H9 (cell line): ENCODE measurements at regions not wholly inside any gene's neighbourhood (a gene's known extent, or its start where the extent isn't known, plus 50 kb on each side); places are given as distances from the start of the nearest gene placed in this dataset.

Source experiments
- DNase-seq: peaks from one replicate; pipeline ENCODE4 v3.0.0-alpha.2; 2017
- H2AFZ ChIP-seq: one replicate; pipeline ENCODE4 v1.6.1; 2013; ENCODE audit warnings: mild to moderate bottlenecking, low read length, control low read depth, moderate library complexity
- H2AK5ac ChIP-seq: 2 replicates; pipeline ENCODE4 v1.6.1; 2013; ENCODE audit warnings: low read length, control low read depth, mixed read lengths; ENCODE audit not compliant: insufficient read length
- H2BK120ac ChIP-seq: one replicate; pipeline ENCODE4 v1.6.1; 2013; ENCODE audit warnings: low read depth, mild to moderate bottlenecking, low read length, control low read depth, inconsistent platforms; ENCODE audit not compliant: poor library complexity, severe bottlenecking
- H2BK12ac ChIP-seq: 2 replicates; pipeline ENCODE4 v1.6.1; 2013; ENCODE audit warnings: low read length, control low read depth, mixed read lengths, low read depth; ENCODE audit not compliant: insufficient read length
- H2BK15ac ChIP-seq: 2 replicates; pipeline ENCODE4 v1.6.1; 2013; ENCODE audit warnings: low read depth, low read length, control low read depth
- H2BK20ac ChIP-seq: one replicate; pipeline ENCODE4 v1.6.1; 2013; ENCODE audit warnings: low read depth, mild to moderate bottlenecking, low read length, control low read depth, inconsistent platforms; ENCODE audit not compliant: poor library complexity, severe bottlenecking
- H2BK5ac ChIP-seq: 2 replicates; pipeline ENCODE4 v1.6.1; 2013; ENCODE audit warnings: low read length, control low read depth, mixed read lengths; ENCODE audit not compliant: insufficient read length
- H3K14ac ChIP-seq: 2 replicates; pipeline ENCODE4 v1.6.1; 2013; ENCODE audit warnings: low read length, control low read depth; ENCODE audit not compliant: insufficient read depth
- H3K18ac ChIP-seq: 2 replicates; pipeline ENCODE4 v1.6.1; 2013; ENCODE audit warnings: low read depth, mild to moderate bottlenecking, mixed read lengths, low read length, control low read depth; ENCODE audit not compliant: insufficient read length
- H3K23ac ChIP-seq: 2 replicates; pipeline ENCODE4 v1.6.1; 2013; ENCODE audit warnings: low read length, control low read depth, mixed read lengths, low read depth; ENCODE audit not compliant: insufficient read length
- H3K23me2 ChIP-seq: 2 replicates; pipeline ENCODE4 v1.6.1; 2013; ENCODE audit warnings: low read depth, mild to moderate bottlenecking, mixed read lengths, low read length, control low read depth; ENCODE audit not compliant: insufficient read length, poor library complexity, severe bottlenecking
- H3K27ac ChIP-seq: 2 replicates; pipeline ENCODE4 v1.5.1; 2013; ENCODE audit warnings: low read length, control low read depth, mixed read lengths, low read depth; ENCODE audit not compliant: insufficient read length
- H3K27me3 ChIP-seq: 2 replicates; pipeline ENCODE4 v1.6.1; 2013; ENCODE audit warnings: low read length, control low read depth, inconsistent platforms; ENCODE audit not compliant: insufficient read depth
- H3K4ac ChIP-seq: 2 replicates; pipeline ENCODE4 v1.6.1; 2013; ENCODE audit warnings: low read depth, mild to moderate bottlenecking, control low read depth, inconsistent platforms, low read length, moderate library complexity
- H3K4me1 ChIP-seq: 2 replicates; pipeline ENCODE4 v1.6.1; 2013; ENCODE audit warnings: low read length, control low read depth, inconsistent platforms; ENCODE audit not compliant: insufficient read depth
- H3K4me2 ChIP-seq: 2 replicates; pipeline ENCODE4 v1.6.1; 2013; ENCODE audit warnings: low read length, control low read depth, mixed read lengths; ENCODE audit not compliant: insufficient read length, insufficient read depth
- H3K56ac ChIP-seq: 2 replicates; pipeline ENCODE4 v1.6.1; 2013; ENCODE audit warnings: low read depth, mild to moderate bottlenecking, mixed read lengths, low read length, control low read depth; ENCODE audit not compliant: insufficient read length
- H3K79me1 ChIP-seq: 2 replicates; pipeline ENCODE4 v1.6.1; 2013; ENCODE audit warnings: low read depth, mild to moderate bottlenecking, moderate library complexity, low read length, control low read depth, inconsistent platforms; ENCODE audit not compliant: insufficient read depth, poor library complexity, severe bottlenecking
- H3K79me2 ChIP-seq: 2 replicates; pipeline ENCODE4 v1.6.1; 2013; ENCODE audit warnings: low read length, control low read depth, inconsistent platforms; ENCODE audit not compliant: insufficient read depth
- H3K9ac ChIP-seq: 2 replicates; pipeline ENCODE4 v1.6.1; 2013; ENCODE audit warnings: low read length, control low read depth, mixed read lengths; ENCODE audit not compliant: insufficient read length; ENCODE audit errors: extremely low read depth
- H3K9me3 ChIP-seq: one replicate; pipeline ENCODE4 v1.6.1; 2013; ENCODE audit warnings: low read depth, low read length, inconsistent platforms; ENCODE audit not compliant: control insufficient read depth
- H3T11ph ChIP-seq: one replicate; pipeline ENCODE4 v1.6.1; 2013; ENCODE audit warnings: mild to moderate bottlenecking, low read length, control low read depth, inconsistent platforms
- H4K20me1 ChIP-seq: one replicate; pipeline ENCODE4 v1.6.1; 2013; ENCODE audit not compliant: control insufficient read depth, insufficient read length, insufficient read depth
- H4K5ac ChIP-seq: 2 replicates; pipeline ENCODE4 v1.6.1; 2013; ENCODE audit warnings: low read depth, mild to moderate bottlenecking, mixed read lengths, low read length, control low read depth; ENCODE audit not compliant: insufficient read length
- H4K8ac ChIP-seq: replicated peaks from 2 replicates; pipeline ENCODE4 v1.6.1; 2013; ENCODE audit warnings: low read length, control low read depth, mixed read lengths, low read depth; ENCODE audit not compliant: insufficient read length
- H4K91ac ChIP-seq: 2 replicates; pipeline ENCODE4 v1.6.1; 2013; ENCODE audit warnings: low read depth, mild to moderate bottlenecking, moderate library complexity, mixed read lengths, low read length, control low read depth; ENCODE audit not compliant: insufficient read length
- H3K27ac Mint-ChIP-seq, 3 experiments: 2 replicates in 2 of 3; 3 replicates in 1 of 3; pipeline ENCODE4 v1.8.0; 2020 to 2021; ENCODE audit warnings: mixed read lengths in 3 of 3, mild to moderate bottlenecking in 1 of 3, moderate library complexity in 1 of 3
- H3K27me3 Mint-ChIP-seq: 2 replicates; pipeline ENCODE4 v1.8.0; 2021; ENCODE audit warnings: low read depth, mild to moderate bottlenecking, moderate library complexity, mixed read lengths
- H3K36me3 Mint-ChIP-seq, 3 experiments: 2 replicates in 2 of 3; 3 replicates in 1 of 3; pipeline ENCODE4 v1.8.0; 2020 to 2021; ENCODE audit warnings: low read depth in 3 of 3, mixed read lengths in 3 of 3; ENCODE audit not compliant: insufficient read depth in 1 of 3
- H3K4me1 Mint-ChIP-seq, 2 experiments: 2 replicates each; pipeline ENCODE4 v1.8.0; 2020; ENCODE audit warnings: mixed read lengths in 2 of 2
- H3K4me3 Mint-ChIP-seq, 2 experiments: 2 replicates in 1 of 2; 3 replicates in 1 of 2; pipeline ENCODE4 v1.8.0; 2020 to 2021; ENCODE audit warnings: mild to moderate bottlenecking in 2 of 2, mixed read lengths in 2 of 2, moderate library complexity in 1 of 2
- H3K9me3 Mint-ChIP-seq, 2 experiments: 2 replicates in 1 of 2; 3 replicates in 1 of 2; pipeline ENCODE4 v1.8.0; 2020; ENCODE audit warnings: mild to moderate bottlenecking in 2 of 2, mixed read lengths in 2 of 2, moderate library complexity in 1 of 2
- WGBS: extraction: QIAGEN DNeasy Blood & Tissue Kit; methylation state at CpG from one replicate; pipeline ENCODE4 v1.1.7; 2013; ENCODE audit warnings: missing lambda C conversion rate, low lambda C conversion rate, mixed read lengths; ENCODE audit not compliant: insufficient read length; ENCODE audit errors: extremely low coverage; 5-methylcytosine and 5-hydroxymethylcytosine counted together
- TF ChIP-seq, protein P1 (sequence below): fragments of 200-600 bp; sonication (generic); conservative IDR thresholded peaks from 3 replicates; pipeline ENCODE4 v1.8.0; 2021; ENCODE audit warnings: antibody characterized with exemption, mild to moderate bottlenecking

DNA sequence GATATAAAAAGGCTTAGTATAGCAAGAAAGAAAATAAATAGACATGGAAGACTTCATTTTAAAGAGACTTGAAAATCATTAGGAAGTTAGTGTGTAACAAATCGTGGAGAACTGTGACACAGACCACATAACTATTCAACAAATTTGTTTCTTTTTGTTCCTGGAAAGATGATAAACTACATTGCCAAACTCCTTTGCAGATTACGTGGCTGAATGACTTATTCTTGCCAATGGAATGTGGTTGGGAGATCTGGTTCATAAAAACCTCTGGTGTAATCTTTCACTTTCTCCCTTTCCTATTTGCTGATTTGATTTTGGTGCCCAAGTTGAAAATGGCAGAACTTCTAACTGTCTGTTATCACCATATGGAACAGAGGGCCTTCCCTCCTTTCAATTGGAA, 328.9 kb upstream of the MEF2C start:
- Histone ChIP-seq H2BK20ac (no peak overlapping the region), H4K8ac (no peak overlapping the region), H2AFZ (no peak overlapping the region), H3K4ac (no peak overlapping the region), H3K56ac (no peak overlapping the region), H2BK120ac (no peak overlapping the region), H2BK12ac (no peak overlapping the region), H3K23ac (no peak overlapping the region), H4K91ac (no peak overlapping the region), H2BK15ac (no peak overlapping the region), H3K79me1 (no peaks in the 10 kb centered on the region), H3K79me2 (no peaks in the 10 kb centered on the region), H3K18ac (no peak overlapping the region), H3K4me1 (no peaks in the 10 kb centered on the region), H3K14ac (no peak overlapping the region), H3K9me3 (no peaks in the 10 kb centered on the region), H3K27me3 (no peaks in the 10 kb centered on the region), H3K23me2 (no peaks in the 10 kb centered on the region), H2AK5ac (no peak overlapping the region), H4K20me1 (no peaks in the 10 kb centered on the region), H3K4me2 (no peak overlapping the region), H3T11ph (no peak overlapping the region), H2BK5ac (no peak overlapping the region), H3K27ac (no peak overlapping the region), H4K5ac (no peak overlapping the region), H3K9ac (no peak overlapping the region)
- DNase-seq = no peak
- Mint-ChIP-seq H3K9me3 (no peaks in the 10 kb centered on the region; a peak in 1 of 5 replicates), H3K27me3 (no peaks in the 10 kb centered on the region), H3K27ac (no peak overlapping the region), H3K4me1 (peaks cover 6 to 7% of the 10 kb centered on the region in 2 experiments), H3K4me3 (no peak overlapping the region), H3K36me3 (no peaks in the 10 kb centered on the region)
- TF ChIP-seq, protein P1, sequence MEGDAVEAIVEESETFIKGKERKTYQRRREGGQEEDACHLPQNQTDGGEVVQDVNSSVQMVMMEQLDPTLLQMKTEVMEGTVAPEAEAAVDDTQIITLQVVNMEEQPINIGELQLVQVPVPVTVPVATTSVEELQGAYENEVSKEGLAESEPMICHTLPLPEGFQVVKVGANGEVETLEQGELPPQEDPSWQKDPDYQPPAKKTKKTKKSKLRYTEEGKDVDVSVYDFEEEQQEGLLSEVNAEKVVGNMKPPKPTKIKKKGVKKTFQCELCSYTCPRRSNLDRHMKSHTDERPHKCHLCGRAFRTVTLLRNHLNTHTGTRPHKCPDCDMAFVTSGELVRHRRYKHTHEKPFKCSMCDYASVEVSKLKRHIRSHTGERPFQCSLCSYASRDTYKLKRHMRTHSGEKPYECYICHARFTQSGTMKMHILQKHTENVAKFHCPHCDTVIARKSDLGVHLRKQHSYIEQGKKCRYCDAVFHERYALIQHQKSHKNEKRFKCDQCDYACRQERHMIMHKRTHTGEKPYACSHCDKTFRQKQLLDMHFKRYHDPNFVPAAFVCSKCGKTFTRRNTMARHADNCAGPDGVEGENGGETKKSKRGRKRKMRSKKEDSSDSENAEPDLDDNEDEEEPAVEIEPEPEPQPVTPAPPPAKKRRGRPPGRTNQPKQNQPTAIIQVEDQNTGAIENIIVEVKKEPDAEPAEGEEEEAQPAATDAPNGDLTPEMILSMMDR = no peak
- no CpG with 5 or more reads among the region's 2 CpGs for WGBS
